DND-41 (cell line): ENCODE measurements at regions not wholly inside any gene's neighbourhood (a gene's known extent, or its start where the extent isn't known, plus 50 kb on each side); places are given as distances from the start of the nearest gene placed in this dataset.

Experiments
- ATAC-seq: fragments of 200-7000 bp; cut with Tn5 transposase; 3 replicates; pipeline ENCODE4 v1.9.1; 2021; ENCODE audit warnings: low read depth; ENCODE audit not compliant: insufficient read depth
- DNase-seq: peaks from one replicate; pipeline ENCODE4 v3.0.0-alpha.2; 2020
- H2AFZ ChIP-seq: 2 replicates; pipeline ENCODE4 v1.6.0; 2012; ENCODE audit warnings: low read depth, low read length
- H3K27ac ChIP-seq: 2 replicates; pipeline ENCODE4 v1.5.1; 2012; ENCODE audit warnings: low read length, inconsistent platforms
- H3K27me3 ChIP-seq: fragments of 200-600 bp; sonication (generic); 2 replicates; pipeline ENCODE4 v1.6.0; 2012; ENCODE audit warnings: low read length, mild to moderate bottlenecking, inconsistent platforms; ENCODE audit not compliant: insufficient read depth, poor library complexity
- H3K36me3 ChIP-seq: 2 replicates; pipeline ENCODE4 v1.5.1; 2012; ENCODE audit warnings: low read length, inconsistent platforms; ENCODE audit not compliant: insufficient read depth
- H3K4me1 ChIP-seq: 2 replicates; pipeline ENCODE4 v1.5.1; 2012; ENCODE audit warnings: mild to moderate bottlenecking, low read length; ENCODE audit not compliant: insufficient read depth
- H3K4me2 ChIP-seq: 2 replicates; pipeline ENCODE4 v1.6.0; 2012; ENCODE audit warnings: mild to moderate bottlenecking, moderate library complexity, low read length, inconsistent platforms; ENCODE audit not compliant: insufficient read depth
- H3K4me3 ChIP-seq, 2 experiments: fragments of 200-600 bp in 1 of 2; shearing (Covaris generic) in 1 of 2; 2 replicates each; pipeline ENCODE4 v1.5.1; 2012 to 2016; ENCODE audit warnings: inconsistent platforms in 2 of 2, low read length in 2 of 2, mild to moderate bottlenecking in 2 of 2, low read depth in 1 of 2, moderate library complexity in 1 of 2
- H3K79me2 ChIP-seq: 2 replicates; pipeline ENCODE4 v1.6.0; 2012; ENCODE audit warnings: low read length, inconsistent platforms; ENCODE audit not compliant: insufficient read depth
- H3K9ac ChIP-seq: 2 replicates; pipeline ENCODE4 v1.6.0; 2012; ENCODE audit warnings: low read depth, mild to moderate bottlenecking, inconsistent platforms, low read length, moderate library complexity
- H3K9me3 ChIP-seq: 2 replicates; pipeline ENCODE4 v1.5.1; 2012; ENCODE audit warnings: low read length, moderate library complexity, mild to moderate bottlenecking, inconsistent platforms; ENCODE audit not compliant: insufficient read depth, severe bottlenecking
- H4K20me1 ChIP-seq: 2 replicates; pipeline ENCODE4 v1.6.0; 2012; ENCODE audit warnings: low read length; ENCODE audit not compliant: insufficient read depth
- EZH2 ChIP-seq: IDR thresholded peaks from 3 replicates; pipeline ENCODE4 v1.6.1; 2012; ENCODE audit warnings: borderline replicate concordance, low read depth, mild to moderate bottlenecking, moderate library complexity, low read length, inconsistent platforms; ENCODE audit not compliant: severe bottlenecking
- TF ChIP-seq, protein P1 (sequence below): IDR thresholded peaks from 2 replicates; pipeline ENCODE4 v1.5.1; 2012; ENCODE audit warnings: borderline replicate concordance, low read length, moderate library complexity, mild to moderate bottlenecking; ENCODE audit not compliant: poor library complexity, severe bottlenecking; ENCODE audit errors: extremely low read depth

DNA sequence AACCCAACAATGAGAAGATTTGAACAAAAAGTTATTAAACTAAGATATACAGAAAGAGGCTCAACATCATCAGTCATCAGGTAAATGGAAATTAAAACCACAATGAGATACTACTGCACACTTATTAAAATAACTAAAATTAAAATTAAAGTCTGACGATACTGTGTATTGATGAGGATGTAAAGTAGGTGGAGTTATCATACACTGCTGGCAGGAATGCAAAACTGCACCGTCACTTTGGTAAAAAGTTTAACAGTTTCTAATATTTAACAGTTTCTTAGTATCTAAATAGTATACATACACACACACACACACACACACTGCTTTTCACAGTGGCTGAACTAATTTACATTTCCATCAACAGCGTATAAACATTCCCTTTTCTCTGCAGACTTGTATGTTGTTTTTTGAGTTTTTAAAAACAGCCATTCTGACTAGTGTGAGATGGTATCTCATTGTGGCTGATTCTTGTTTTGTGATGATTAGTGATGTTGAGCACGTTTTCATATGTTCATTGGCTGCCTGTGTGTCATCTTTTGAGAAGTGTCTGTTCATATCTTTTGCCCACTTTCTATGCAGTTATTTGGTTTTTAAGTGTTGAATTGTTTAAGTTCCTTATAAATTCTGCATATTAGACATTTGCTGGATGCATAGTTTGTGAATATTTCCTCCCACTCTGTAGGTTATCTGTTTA is 726.9 kb upstream of the CHAC2 start:
- no peak for ATAC-seq
- Histone ChIP-seq H4K20me1 (no peaks in the 10 kb centered on the region), H2AFZ (no peak overlapping the region), H3K36me3 (no peaks in the 10 kb centered on the region), H3K27ac (no peak overlapping the region), H3K27me3 (no peaks in the 10 kb centered on the region), H3K4me1 (no peaks in the 10 kb centered on the region), H3K4me2 (no peak overlapping the region), H3K4me3 (no peak overlapping the region), H3K9me3 (no peaks in the 10 kb centered on the region), H3K79me2 (no peaks in the 10 kb centered on the region), H3K9ac (no peak overlapping the region)
- DNase-seq: no peak
- no peak for TF ChIP-seq EZH2
- TF ChIP-seq, protein P1, sequence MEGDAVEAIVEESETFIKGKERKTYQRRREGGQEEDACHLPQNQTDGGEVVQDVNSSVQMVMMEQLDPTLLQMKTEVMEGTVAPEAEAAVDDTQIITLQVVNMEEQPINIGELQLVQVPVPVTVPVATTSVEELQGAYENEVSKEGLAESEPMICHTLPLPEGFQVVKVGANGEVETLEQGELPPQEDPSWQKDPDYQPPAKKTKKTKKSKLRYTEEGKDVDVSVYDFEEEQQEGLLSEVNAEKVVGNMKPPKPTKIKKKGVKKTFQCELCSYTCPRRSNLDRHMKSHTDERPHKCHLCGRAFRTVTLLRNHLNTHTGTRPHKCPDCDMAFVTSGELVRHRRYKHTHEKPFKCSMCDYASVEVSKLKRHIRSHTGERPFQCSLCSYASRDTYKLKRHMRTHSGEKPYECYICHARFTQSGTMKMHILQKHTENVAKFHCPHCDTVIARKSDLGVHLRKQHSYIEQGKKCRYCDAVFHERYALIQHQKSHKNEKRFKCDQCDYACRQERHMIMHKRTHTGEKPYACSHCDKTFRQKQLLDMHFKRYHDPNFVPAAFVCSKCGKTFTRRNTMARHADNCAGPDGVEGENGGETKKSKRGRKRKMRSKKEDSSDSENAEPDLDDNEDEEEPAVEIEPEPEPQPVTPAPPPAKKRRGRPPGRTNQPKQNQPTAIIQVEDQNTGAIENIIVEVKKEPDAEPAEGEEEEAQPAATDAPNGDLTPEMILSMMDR: no peak

DNA sequence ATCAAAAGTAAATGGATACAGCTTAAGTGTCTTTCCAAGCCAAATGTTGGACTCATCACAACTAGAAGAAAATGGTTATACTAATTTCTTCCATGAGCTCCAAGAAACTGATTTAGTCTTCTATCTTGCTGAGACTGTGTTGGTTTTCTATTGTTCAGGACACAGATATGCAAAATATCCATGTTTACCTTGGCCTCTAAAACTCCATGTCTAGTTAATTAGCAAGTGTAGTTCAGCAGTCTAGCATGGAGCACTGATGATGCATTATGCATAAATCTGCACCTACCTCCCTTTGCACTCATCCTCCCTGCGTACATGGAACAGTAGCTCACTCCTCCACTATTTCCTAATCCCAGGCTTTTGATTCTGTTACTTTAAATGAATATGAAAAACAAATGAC is 731.4 kb upstream of the CHAC2 start:
- no peak overlapping the region for H3K4me2 ChIP-seq
- H3K27ac ChIP-seq: no peak overlapping the region
- H3K27me3 ChIP-seq: no peaks in the 10 kb centered on the region
- no peak overlapping the region for H2AFZ ChIP-seq
- no peaks in the 10 kb centered on the region for H4K20me1 ChIP-seq
- DNase-seq: no peak
- no peaks in the 10 kb centered on the region for H3K4me1 ChIP-seq
- H3K36me3 ChIP-seq: no peaks in the 10 kb centered on the region
- H3K9me3 ChIP-seq: no peaks in the 10 kb centered on the region
- no peak overlapping the region for H3K9ac ChIP-seq
- no peaks in the 10 kb centered on the region for H3K79me2 ChIP-seq
- H3K4me3 ChIP-seq: no peak overlapping the region
- ATAC-seq: no peak
- TF ChIP-seq, protein P1: no peak
- TF ChIP-seq EZH2: no peak

DNA sequence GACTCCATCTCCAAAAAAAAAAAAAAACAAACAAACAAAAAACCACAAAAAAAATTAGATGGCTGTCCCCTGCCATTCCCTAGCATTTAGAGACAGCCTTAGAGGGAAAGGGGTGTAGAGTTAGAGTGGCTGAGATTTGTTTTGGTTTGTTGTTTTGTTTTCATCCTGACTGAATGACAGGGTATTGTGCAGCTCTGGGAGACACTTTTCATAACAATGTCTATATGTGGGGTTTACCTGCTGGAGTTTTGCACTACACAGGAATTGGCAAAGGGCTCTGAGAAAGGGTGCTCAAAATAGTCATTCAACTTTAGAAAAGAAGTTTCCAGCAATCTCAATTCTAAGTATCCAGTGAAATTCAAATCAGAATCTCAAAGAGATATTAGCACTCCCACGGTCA is 732.5 kb upstream of the CHAC2 start:
- Histone ChIP-seq H3K4me1 (no peaks in the 10 kb centered on the region), H3K9ac (no peak overlapping the region), H4K20me1 (no peaks in the 10 kb centered on the region), H2AFZ (no peak overlapping the region), H3K4me3 (no peak overlapping the region), H3K4me2 (no peak overlapping the region), H3K36me3 (no peaks in the 10 kb centered on the region), H3K9me3 (no peaks in the 10 kb centered on the region), H3K27me3 (no peaks in the 10 kb centered on the region), H3K27ac (no peak overlapping the region), H3K79me2 (no peaks in the 10 kb centered on the region)
- ATAC-seq (no peak), DNase-seq (no peak)
- TF ChIP-seq EZH2: no peak
- TF ChIP-seq, protein P1: no peak
